ENCODE measurements at regions not wholly inside any gene's neighbourhood (a gene's known extent, or its start where the extent isn't known, plus 50 kb on each side); places are given as distances from the start of the nearest gene placed in this dataset.
"Not testable (repeated sequence)": the region's sequence is repeated elsewhere in the genome, so short reads cannot be mapped to it uniquely, and the experiment has no call there.

GRCh38 chr7:97298561-97298960, 181.1 kb downstream of the SDHAF3 start:
- 67 to 79% methylated on average over 2 of the region's 2 CpGs for WGBS, 2 donors (ENCODE audit: low coverage in 1 of 2)
- no peaks in the 10 kb centered on the region for H3K27me3 ChIP-seq
- no peaks in the 10 kb centered on the region for H3K9me3 ChIP-seq
- H3K4me3 ChIP-seq: no peak overlapping the region
- ATAC-seq: no peak
- H3K27ac ChIP-seq: no peak overlapping the region
- no peaks in the 10 kb centered on the region for H3K4me1 ChIP-seq
- TF ChIP-seq CTCF (IDR thresholded peaks at IDR 0.05): no peak
- no peaks in the 10 kb centered on the region for H3K36me3 ChIP-seq

- no peaks in the 10 kb centered on the region for H3K9me3 ChIP-seq
- H3K36me3 ChIP-seq: no peaks in the 10 kb centered on the region
- no peak overlapping the region for H3K27ac ChIP-seq
- no peaks in the 10 kb centered on the region for H3K27me3 ChIP-seq
- WGBS, 2 donors (ENCODE audit: low coverage in 1 of 2): 81 to 83% methylated on average over 6 to 8 of the region's 8 CpGs
- no peak for TF ChIP-seq CTCF (IDR thresholded peaks at IDR 0.05)
- TF ChIP-seq POLR2A (IDR thresholded peaks at IDR 0.05): no peak
- no peak for TF ChIP-seq POLR2AphosphoS5 (IDR thresholded peaks at IDR 0.05)
- no peak for TF ChIP-seq EP300 (IDR thresholded peaks at IDR 0.05)
- no peak for ATAC-seq
- no peak overlapping the region for H3K4me3 ChIP-seq
- H3K4me1 ChIP-seq: no peaks in the 10 kb centered on the region
Observed at GRCh38 chr7:97305589-97305988, 188.1 kb downstream of the SDHAF3 start.

DNA sequence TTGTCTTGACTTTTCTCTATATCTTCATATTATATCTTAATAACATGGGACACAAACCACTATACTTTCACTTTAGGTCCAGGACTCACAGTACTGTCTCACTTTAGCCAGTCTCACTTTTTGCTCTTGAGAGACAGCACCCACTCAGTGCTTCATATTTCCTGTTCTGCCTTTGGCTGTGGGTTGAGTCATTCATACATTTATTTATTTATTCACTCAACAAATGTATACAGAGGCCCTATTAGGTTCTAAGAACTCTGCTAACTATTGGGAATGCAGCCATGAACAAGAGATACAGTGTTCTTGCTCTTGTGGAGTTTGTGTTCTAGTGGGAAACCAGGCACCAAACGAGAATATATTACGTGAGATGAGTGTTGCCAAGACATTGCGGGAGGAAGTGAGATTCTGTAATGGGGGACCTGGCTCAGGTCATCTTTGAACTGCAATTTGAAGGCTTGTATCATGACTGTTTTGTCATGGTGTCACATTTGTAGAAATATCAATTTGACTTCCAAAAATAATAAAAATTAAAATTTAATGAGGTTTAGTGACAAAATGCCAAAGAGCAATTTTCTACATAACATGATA, 190.1 kb downstream of the SDHAF3 start:
- no peak for ATAC-seq
- Histone ChIP-seq H3K4me1 (no peaks in the 10 kb centered on the region), H3K36me3 (no peaks in the 10 kb centered on the region), H3K4me3 (no peak overlapping the region), H3K27ac (no peak overlapping the region), H3K9me3 (no peaks in the 10 kb centered on the region), H3K27me3 (no peaks in the 10 kb centered on the region)
- 72 to 76% methylated on average over 3 of the region's 3 CpGs for WGBS, 2 donors (ENCODE audit: low coverage in 1 of 2)
- TF ChIP-seq CTCF (IDR thresholded peaks at IDR 0.05) (no peak), POLR2AphosphoS5 (IDR thresholded peaks at IDR 0.05) (no peak), POLR2A (IDR thresholded peaks at IDR 0.05) (no peak), EP300 (IDR thresholded peaks at IDR 0.05) (no peak)

DNA sequence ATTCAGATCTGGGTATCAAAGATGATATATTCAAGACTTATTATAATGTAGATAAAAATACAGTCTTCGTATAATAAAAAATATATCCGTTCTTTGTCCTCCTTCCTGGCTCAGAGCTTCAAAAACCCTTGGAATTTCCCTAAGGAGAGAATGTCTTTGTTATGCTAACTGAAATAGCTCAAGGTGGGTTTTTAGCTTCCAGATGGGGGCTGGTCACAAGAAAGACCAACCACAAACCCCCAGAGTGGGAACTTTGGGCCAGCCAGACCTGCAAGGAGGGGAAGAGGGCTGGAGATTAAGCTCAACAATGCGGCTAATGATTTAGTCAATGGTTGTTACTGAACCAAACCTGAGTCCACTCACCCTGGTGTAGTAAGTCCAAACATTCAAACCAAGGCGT, 196.4 kb downstream of the SDHAF3 start:
- H3K27ac ChIP-seq: no peak overlapping the region
- H3K4me3 ChIP-seq: no peak overlapping the region
- 33 to 55% methylated on average over 3 to 4 of the region's 4 CpGs for WGBS, 2 donors (ENCODE audit: low coverage in 1 of 2)
- TF ChIP-seq POLR2A (IDR thresholded peaks at IDR 0.05) (no peak), CTCF (IDR thresholded peaks at IDR 0.05) (no peak), POLR2AphosphoS5 (IDR thresholded peaks at IDR 0.05) (no peak), EP300 (IDR thresholded peaks at IDR 0.05) (no peak)
- H3K36me3 ChIP-seq: no peaks in the 10 kb centered on the region
- no peaks in the 10 kb centered on the region for H3K27me3 ChIP-seq
- H3K9me3 ChIP-seq: peaks cover 0 to 16% (median 0%) of the 10 kb centered on the region in 3 donors
- no peaks in the 10 kb centered on the region for H3K4me1 ChIP-seq
- ATAC-seq: no peak

DNA sequence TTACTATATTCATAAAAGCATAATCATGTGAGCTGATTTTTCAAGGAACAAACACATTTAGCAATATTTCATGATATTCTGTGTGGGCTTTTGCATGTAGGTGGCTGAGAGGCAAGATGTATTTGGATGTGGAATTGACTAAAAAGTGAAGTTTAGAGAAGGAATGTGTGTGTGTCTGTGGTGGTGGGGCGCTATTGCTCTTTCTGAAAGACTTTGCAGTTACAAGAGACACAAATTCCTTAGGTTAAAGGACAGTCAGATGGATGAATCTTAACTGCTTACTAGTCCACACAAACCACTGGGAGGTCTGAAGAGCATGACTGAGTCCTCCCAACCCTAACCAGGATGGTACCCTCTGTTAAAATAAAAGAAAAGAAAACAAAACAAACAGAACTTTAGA, 200.1 kb downstream of the SDHAF3 start:
- H3K27ac ChIP-seq: no peak overlapping the region
- TF ChIP-seq CTCF (IDR thresholded peaks at IDR 0.05) (no peak), POLR2A (IDR thresholded peaks at IDR 0.05) (no peak), POLR2AphosphoS5 (IDR thresholded peaks at IDR 0.05) (no peak), EP300 (IDR thresholded peaks at IDR 0.05) (no peak)
- no peak overlapping the region for H3K4me3 ChIP-seq
- 46 to 86% methylated on average over 1 of the region's 1 CpG for WGBS, 2 donors (ENCODE audit: low coverage in 1 of 2)
- H3K9me3 ChIP-seq: peaks cover 0 to 16% (median 0%) of the 10 kb centered on the region in 3 donors
- H3K27me3 ChIP-seq: no peaks in the 10 kb centered on the region
- H3K36me3 ChIP-seq: no peaks in the 10 kb centered on the region
- no peaks in the 10 kb centered on the region for H3K4me1 ChIP-seq
- no peak for ATAC-seq

- H3K9me3 ChIP-seq: peaks cover 0 to 22% (median 0%) of the 10 kb centered on the region in 3 donors
- not testable (repeated sequence) for H3K4me3 ChIP-seq, ATAC-seq, H3K27me3 ChIP-seq, H3K36me3 ChIP-seq, H3K27ac ChIP-seq, H3K4me1 ChIP-seq
- WGBS, 2 donors (ENCODE audit: low coverage in 1 of 2): 70 to 76% methylated on average over 3 to 4 of the region's 9 CpGs
Observed at GRCh38 chr7:97329871-97330270, 212.4 kb downstream of the SDHAF3 start.

All from gastroesophageal sphincter (tissue), 4 donors.